Nephron (organoid): ENCODE measurements at regions not wholly inside any gene's neighbourhood (a gene's known extent, or its start where the extent isn't known, plus 50 kb on each side); places are given as distances from the start of the nearest gene placed in this dataset.

ENCODE experiments used
- H3K27ac Mint-ChIP-seq, 3 experiments: 2 replicates each; pipeline ENCODE4 v1.8.0; 2020; ENCODE audit warnings: mixed read lengths in 3 of 3, mild to moderate bottlenecking in 2 of 3, moderate library complexity in 1 of 3
- H3K27me3 Mint-ChIP-seq: 2 replicates; pipeline ENCODE4 v1.8.0; 2021; ENCODE audit warnings: low read depth, mild to moderate bottlenecking, moderate library complexity, mixed read lengths
- H3K36me3 Mint-ChIP-seq: 2 replicates; pipeline ENCODE4 v1.8.0; 2020; ENCODE audit warnings: low read depth, mixed read lengths
- H3K4me1 Mint-ChIP-seq: 2 replicates; pipeline ENCODE4 v1.8.0; 2020; ENCODE audit warnings: mixed read lengths
- H3K4me3 Mint-ChIP-seq, 3 experiments: 2 replicates each; pipeline ENCODE4 v1.8.0; 2020; ENCODE audit warnings: mild to moderate bottlenecking in 3 of 3, mixed read lengths in 3 of 3, moderate library complexity in 2 of 3
- H3K9me3 Mint-ChIP-seq: 2 replicates; pipeline ENCODE4 v1.8.0; 2020; ENCODE audit warnings: mixed read lengths
- TF ChIP-seq, protein P1 (sequence below), 3 experiments: fragments of 200-600 bp; sonication (generic); IDR thresholded peaks; one replicate each; pipeline ENCODE4 v1.5.0; 2021; ENCODE audit warnings: antibody characterized with exemption in 3 of 3; ENCODE audit not compliant: unreplicated experiment in 3 of 3

DNA sequence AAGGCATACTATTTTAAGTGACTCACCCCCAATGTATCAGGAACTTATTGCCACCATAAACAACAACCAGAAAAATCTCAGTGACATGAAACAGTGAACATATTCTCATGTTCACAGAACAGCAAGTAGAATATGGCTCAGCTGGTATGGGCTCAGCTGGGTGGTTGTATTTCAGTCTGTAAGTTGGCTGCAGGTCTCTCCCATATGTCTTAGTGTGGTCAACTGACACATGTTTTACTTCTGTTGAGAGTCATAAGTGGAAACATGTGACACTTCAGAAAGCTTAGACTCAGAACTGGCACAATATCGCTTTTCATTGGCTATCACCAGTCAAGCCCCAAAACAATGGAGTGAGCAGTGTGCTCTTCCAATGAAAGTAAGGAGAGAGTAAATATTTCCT is 574.1 kb downstream of the HAO1 start:
- Mint-ChIP-seq H3K9me3 (peaks cover 9% of the 10 kb centered on the region), H3K4me1 (peaks cover 5% of the 10 kb centered on the region), H3K36me3 (no peaks in the 10 kb centered on the region), H3K27ac (no peak overlapping the region), H3K4me3 (no peak overlapping the region), H3K27me3 (no peaks in the 10 kb centered on the region)
- TF ChIP-seq, protein P1, sequence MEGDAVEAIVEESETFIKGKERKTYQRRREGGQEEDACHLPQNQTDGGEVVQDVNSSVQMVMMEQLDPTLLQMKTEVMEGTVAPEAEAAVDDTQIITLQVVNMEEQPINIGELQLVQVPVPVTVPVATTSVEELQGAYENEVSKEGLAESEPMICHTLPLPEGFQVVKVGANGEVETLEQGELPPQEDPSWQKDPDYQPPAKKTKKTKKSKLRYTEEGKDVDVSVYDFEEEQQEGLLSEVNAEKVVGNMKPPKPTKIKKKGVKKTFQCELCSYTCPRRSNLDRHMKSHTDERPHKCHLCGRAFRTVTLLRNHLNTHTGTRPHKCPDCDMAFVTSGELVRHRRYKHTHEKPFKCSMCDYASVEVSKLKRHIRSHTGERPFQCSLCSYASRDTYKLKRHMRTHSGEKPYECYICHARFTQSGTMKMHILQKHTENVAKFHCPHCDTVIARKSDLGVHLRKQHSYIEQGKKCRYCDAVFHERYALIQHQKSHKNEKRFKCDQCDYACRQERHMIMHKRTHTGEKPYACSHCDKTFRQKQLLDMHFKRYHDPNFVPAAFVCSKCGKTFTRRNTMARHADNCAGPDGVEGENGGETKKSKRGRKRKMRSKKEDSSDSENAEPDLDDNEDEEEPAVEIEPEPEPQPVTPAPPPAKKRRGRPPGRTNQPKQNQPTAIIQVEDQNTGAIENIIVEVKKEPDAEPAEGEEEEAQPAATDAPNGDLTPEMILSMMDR (IDR thresholded peaks at IDR 0.05; ENCODE audit: unreplicated experiment in 3 of 3) = no peak

DNA sequence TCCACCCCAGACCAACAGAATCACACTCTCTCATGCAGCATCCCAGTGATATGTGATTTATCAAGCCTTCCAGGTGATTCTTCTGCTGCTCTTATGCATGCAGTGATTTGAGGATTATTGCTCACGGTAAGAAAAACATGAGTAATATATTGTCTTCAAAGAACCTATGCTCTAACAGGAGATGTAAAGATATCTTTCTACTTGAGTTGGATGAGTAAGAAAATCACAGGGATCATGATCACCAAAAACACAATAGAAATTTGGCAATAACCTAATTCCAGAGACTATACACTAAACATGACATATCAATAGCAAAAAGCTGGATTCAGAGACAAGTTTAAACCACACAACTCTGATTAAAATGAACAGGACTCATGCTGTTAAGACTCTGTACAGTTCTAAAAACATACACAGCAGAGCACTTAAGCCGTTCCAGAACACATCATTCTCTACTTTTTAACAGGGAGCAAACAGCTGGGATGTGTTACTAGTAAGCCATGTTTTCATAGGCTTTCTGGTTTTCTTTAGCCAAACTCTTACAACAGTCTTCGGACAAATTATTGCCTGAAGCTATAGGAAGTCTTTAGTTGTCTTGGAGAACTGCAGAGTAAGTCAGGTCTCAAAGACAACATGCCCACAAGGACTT is 568.6 kb downstream of the HAO1 start:
- peaks cover 7% of the 10 kb centered on the region for H3K9me3 Mint-ChIP-seq
- H3K27ac Mint-ChIP-seq = peak overlapping the region; percentile 78 to 87 (median 80)
- H3K27me3 Mint-ChIP-seq = no peaks in the 10 kb centered on the region
- TF ChIP-seq, protein P1 (IDR thresholded peaks at IDR 0.05; ENCODE audit: unreplicated experiment in 3 of 3) = no peak
- H3K4me1 Mint-ChIP-seq = peaks cover 5% of the 10 kb centered on the region
- H3K36me3 Mint-ChIP-seq = no peaks in the 10 kb centered on the region
- H3K4me3 Mint-ChIP-seq = no peak overlapping the region

DNA sequence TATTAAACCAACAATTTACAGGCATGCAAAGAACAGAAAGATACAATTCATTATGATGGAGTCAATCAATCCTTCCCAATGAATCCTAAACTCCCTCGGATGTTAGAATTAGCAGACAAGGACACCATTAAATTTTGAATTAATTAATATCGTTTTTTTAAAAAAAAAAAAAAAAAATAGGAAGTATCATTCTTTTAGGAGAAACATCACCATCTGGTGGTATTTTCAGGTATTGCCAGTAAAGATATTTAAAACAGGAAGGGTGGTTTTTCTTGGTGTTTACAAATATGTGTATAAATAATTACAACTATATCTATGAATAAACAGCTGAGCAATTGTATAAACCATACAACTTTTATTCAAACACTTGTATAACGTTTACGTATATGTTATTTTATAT is 564.4 kb downstream of the HAO1 start:
- Mint-ChIP-seq H3K36me3 (no peaks in the 10 kb centered on the region), H3K9me3 (peaks cover 7% of the 10 kb centered on the region), H3K27me3 (no peaks in the 10 kb centered on the region), H3K4me3 (no peak overlapping the region), H3K27ac (no peak overlapping the region), H3K4me1 (no peaks in the 10 kb centered on the region)
- TF ChIP-seq, protein P1 (IDR thresholded peaks at IDR 0.05; ENCODE audit: unreplicated experiment in 3 of 3) = peak; percentile 37 to 70 (median 53)

DNA sequence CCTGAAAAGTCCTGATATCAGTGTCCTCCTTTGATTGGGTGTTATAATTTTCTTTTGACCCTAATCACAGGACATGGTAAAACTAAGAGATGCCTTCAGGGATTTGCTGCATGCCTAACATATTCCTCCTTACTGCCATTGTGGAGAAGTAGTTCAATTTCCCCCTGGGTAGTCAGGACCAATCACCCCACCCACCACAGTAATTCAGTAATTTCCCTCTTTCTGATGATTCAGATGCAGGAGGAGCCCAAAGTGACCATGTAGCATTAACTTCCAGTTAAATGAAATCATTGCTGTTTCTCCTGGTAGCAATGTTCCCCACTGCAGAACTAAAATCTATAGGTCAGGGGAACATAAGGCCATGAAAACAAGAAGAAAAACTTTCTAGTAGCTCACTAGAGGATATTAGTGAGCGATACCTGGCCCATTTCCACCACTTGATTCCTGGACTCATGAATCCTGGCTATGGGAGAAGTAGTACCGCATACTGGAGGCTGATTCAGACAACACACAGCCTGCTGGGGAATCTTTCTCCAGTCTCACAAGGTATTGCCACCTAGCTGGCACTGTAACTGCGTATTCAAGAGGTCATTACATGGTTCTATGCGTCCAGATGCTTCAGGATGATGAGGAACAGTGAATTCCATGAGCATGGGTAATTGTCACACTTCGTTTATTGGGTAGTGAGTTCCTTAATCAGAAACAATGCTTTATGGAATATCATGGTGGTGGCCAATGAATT is 561.2 kb downstream of the HAO1 start:
- Mint-ChIP-seq H3K9me3 (peaks cover 7% of the 10 kb centered on the region), H3K27ac (no peak overlapping the region), H3K4me1 (no peaks in the 10 kb centered on the region), H3K27me3 (no peaks in the 10 kb centered on the region), H3K36me3 (no peaks in the 10 kb centered on the region), H3K4me3 (no peak overlapping the region)
- TF ChIP-seq, protein P1 (IDR thresholded peaks at IDR 0.05; ENCODE audit: unreplicated experiment in 3 of 3) = no peak

DNA sequence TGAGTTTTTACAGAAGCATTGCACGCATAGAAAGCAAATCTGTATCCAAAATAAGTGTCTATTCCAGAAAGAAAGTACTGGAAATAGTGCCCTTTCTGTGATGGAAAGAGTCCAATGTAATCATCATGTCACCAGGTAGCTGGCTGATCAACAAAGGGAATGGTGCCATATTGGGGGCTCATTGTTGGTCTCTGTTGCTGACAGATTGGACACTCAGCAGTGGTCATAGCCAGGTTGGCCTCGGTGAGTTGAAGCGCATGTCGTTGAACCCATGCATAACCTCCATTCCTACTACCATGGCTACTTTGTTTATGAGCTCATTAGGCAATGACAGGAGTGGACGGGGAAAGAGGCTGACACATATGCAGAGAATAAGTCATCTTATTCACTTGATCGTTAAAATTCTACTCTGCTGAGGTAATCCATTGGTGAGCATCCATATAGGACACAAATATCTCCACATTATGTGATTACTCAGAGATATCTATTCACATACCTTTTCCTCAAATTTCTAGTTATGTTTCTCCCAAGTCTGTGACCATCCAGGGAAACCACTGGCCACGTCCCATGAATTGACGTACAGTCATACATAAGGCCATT is 560.5 kb downstream of the HAO1 start:
- Mint-ChIP-seq H3K9me3 (peaks cover 7% of the 10 kb centered on the region), H3K27me3 (no peaks in the 10 kb centered on the region), H3K27ac (no peak overlapping the region), H3K4me1 (no peaks in the 10 kb centered on the region), H3K36me3 (no peaks in the 10 kb centered on the region), H3K4me3 (no peak overlapping the region)
- TF ChIP-seq, protein P1 (IDR thresholded peaks at IDR 0.05; ENCODE audit: unreplicated experiment in 3 of 3) = no peak
